HG03521 (cell line): ENCODE measurements at regions not wholly inside any gene's neighbourhood (a gene's known extent, or its start where the extent isn't known, plus 50 kb on each side); places are given as distances from the start of the nearest gene placed in this dataset.
"Not testable (repeated sequence)": the region's sequence is repeated elsewhere in the genome, so short reads cannot be mapped to it uniquely, and the experiment has no call there.

Experiments used
- ATAC-seq: cut with Tn5 transposase; IDR thresholded peaks from one replicate; pipeline ENCODE4 v1.9.1; 2021; ENCODE audit warnings: mild to moderate bottlenecking, moderate library complexity; ENCODE audit not compliant: unreplicated experiment

DNA sequence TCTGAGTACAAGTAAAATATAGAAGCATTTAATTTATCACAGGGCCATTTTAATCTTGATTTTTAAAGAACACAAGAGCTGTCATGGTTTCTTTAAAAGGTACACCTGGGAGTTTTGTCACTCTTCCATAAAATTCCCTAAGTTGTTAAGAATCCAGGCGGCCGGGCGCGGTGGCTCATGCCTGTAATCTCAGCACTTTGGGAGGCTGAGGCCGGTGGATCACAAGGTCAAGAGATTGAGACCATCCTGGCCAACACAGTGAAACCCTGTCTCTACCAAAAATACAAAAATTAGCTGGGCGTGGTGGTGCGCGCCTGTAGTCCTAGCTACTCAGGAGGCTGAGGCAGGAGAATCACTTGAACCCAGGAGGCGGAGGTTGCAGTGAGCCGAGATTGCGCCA lies 278.3 kb downstream of the PCDH17 start:
- not testable (repeated sequence) for ATAC-seq

DNA sequence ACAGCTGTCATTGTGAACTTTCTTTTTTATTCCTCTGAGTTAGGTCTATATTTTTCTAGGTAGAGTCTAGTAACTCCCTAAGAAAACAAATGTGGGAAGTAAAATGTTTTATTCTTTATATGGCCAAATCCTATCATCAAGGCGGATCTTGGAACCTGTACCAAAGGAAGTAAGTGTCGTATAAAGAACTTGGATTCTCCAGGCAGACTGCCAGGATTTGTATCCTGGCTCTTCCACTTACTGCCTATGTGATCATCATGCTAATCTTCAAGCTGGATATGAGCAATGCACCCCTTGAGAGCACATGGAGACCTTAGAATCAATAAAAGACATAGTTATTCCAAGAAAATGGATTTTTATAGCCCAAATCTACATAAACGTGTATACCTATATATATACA lies 286.5 kb downstream of the PCDH17 start:
- no peak for ATAC-seq

- no peak for ATAC-seq
These were observed 287.4 kb downstream of the PCDH17 start for GRCh38 chr13:57918913-57919312.

- no peak for ATAC-seq
These were observed 293.7 kb downstream of the PCDH17 start for GRCh38 chr13:57925250-57925649.

DNA sequence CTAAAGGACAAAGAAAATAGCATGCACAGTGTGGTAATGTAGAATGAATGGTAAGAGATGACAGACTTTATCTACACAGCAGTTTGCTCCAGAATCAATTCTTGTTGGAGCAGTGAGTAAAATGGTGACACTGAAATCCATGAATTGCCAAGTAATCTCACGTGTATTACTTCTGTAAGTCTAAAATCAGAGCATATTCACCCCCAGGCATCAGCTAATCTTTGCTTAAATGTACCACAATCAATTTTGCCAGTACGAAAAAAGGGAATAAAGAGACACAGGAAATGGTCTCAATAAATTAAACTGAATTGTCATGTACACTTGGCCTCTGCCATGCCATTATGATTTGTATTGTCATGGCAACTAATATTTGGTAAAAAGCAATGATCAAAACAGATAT lies 294.2 kb downstream of the PCDH17 start:
- ATAC-seq: no peak

GRCh38 chr13:57932061-57932460 lies 300.5 kb downstream of the PCDH17 start:
- ATAC-seq: no peak

GRCh38 chr13:57933606-57934005 lies 302.1 kb downstream of the PCDH17 start:
- no peak for ATAC-seq

DNA sequence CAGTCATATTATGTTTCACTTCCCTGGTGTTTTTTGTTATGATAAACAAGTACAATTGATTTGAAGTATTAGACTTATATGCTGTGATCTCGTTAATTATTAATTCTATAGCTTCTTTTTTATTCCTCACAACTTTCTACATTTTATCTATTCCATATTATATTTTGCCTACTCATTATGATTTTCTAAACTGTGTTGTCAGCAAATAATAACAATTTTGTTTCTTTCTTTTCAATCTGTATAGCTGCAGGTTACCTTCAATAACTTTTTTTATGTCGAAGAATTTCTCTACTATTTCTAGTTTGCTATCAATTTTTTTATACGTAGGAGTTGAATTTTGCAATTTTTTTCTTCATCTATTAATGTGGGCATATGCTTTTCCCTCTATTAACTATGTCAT lies 304.4 kb downstream of the PCDH17 start:
- ATAC-seq: no peak

- ATAC-seq: no peak
These were observed 314.8 kb downstream of the PCDH17 start for GRCh38 chr13:57946361-57946760.

GRCh38 chr13:57948884-57949283 lies 317.3 kb downstream of the PCDH17 start:
- no peak for ATAC-seq

- ATAC-seq: no peak
These were observed 338.4 kb downstream of the PCDH17 start for GRCh38 chr13:57969951-57970350.

DNA sequence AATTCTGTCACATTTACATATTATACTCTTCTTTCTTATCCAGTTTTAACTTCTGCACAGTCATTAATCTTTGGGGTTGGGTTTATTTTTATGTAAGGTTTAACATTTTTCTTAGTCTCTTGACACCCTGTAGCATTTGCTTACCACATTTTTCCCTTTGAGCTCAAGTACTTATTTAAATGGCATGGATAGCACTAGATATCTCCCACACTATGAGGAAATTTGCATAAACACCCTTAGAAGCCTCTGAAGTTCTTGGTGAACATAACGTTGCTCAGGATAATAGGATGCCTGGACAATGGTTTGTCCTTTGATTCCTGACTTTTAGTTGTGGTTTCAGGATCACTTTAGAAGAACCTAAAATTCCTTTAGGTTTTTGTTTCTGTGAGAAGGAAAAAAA lies 338.9 kb downstream of the PCDH17 start:
- ATAC-seq: no peak

GRCh38 chr13:57982782-57983181 lies 351.2 kb downstream of the PCDH17 start:
- no peak for ATAC-seq

DNA sequence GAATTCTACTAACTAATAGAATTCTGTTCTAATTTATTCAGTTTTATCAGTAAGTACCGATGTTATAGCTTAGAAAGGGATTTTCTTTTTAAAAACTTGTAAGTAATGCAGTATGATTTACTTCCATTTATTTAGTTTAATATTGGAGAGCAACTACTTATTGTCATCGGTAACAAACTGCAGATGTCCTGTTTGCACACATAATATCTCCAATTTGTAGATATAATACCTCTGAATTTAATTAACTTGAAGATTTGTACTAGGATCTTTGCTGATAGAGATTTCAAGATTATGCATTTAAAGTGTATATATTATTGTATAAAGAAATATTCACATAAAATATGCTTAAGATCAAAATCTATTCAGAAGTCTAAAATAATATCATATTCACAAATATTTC lies 356.7 kb downstream of the PCDH17 start:
- no peak for ATAC-seq

- ATAC-seq: no peak
These were observed 359.5 kb downstream of the PCDH17 start for GRCh38 chr13:57991041-57991440.

- no peak for ATAC-seq
These were observed 360.9 kb downstream of the PCDH17 start for GRCh38 chr13:57992416-57992815.

- ATAC-seq: no peak
These were observed 365.2 kb downstream of the PCDH17 start for GRCh38 chr13:57996717-57997116.

DNA sequence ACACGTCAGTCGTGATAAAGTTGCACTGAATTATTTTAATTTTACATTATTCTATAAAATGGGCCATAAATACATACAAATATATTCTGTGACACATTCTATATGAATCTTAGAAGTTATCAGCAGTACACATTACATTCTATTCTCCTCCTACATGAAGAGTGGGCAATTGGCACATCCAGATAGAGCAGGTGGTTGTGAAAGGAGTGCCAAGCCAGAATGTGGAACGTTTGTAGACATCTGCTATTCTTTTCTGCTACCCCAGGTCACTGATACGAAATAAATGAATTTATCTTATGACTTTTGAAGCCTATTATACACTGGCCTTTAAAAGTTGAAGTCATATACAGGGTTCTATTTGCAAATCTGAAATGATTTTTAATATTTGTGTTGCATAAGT lies 373.2 kb downstream of the PCDH17 start:
- no peak for ATAC-seq

DNA sequence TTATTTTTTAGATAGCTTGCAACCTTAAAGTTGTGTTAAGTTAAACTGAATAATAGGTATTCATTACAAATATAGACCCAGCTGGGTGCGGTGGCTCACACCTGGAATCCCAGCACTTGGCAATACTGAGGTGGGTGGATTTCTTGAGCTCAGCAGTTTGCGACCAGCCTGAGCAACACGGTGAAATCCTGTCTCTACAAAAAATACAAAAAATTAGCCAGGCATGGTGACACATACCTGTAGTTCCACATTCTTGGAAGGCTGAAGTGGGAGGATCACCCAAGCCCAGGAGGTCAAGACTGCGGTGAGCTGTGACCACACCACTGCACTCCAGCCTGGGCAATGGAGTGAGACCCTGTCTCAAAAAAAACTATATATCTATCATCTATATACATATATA lies 386.5 kb downstream of the PCDH17 start:
- no peak for ATAC-seq

DNA sequence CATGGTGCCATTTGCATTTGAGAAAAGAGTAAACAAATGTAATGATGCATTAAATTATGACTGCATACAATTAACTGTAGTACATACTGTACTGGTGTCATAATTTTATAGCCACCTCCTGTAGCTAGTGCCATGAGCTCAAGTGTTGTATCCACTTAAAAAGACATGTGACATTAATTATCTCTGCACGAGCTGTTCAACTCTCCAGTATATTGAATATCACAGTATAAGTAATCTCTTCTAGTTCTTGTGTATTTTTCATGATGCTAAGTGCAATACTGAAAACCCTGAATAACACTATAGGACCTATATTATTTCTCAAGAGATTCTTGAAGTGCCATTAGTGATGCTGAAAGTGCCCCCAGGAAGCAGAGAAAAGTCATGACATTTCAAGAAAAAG lies 387.3 kb downstream of the PCDH17 start:
- ATAC-seq: no peak

GRCh38 chr13:58024103-58024502 lies 392.6 kb downstream of the PCDH17 start:
- ATAC-seq: no peak

- no peak for ATAC-seq
These were observed 394.3 kb downstream of the PCDH17 start for GRCh38 chr13:58025821-58026220.

DNA sequence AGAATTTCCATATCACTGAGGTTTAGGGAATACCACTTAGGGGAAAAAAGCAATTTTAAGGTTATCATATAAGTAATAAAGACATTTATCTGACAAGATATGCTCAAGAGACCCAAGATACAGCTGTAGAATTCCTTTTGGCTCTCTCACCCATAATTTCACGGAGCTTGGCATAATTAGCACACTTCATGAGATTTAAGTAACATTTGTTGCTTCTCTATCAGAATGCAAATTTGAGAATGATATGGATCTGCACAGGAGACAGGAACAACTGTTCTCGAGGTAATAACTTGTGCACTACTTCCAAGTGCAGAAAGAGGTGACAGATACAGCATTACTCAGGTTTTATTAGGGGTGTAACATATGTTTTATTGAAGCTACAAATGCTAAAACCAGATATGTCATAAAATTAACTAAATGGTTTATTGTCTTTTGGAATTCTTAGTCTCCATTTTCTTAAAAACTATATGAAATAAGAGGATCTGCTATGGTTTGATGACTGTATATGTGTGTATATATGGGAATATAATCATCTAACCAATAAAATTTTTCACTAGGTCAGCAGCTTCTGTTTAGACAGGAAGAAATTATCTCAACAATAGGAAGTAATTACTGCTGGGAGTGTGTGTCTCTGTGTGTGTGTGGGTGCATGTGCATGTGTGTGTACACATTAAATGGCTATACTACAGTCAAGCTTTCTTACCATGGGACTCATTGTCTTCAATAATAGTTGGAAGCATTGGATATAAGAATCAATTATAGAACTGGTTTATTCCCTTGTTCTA lies 401.3 kb downstream of the PCDH17 start:
- ATAC-seq: no peak
